Activated T-cell treated with anti-CD3 and anti-CD28 coated beads for 48 hours (primary cell): ENCODE measurements at regions not wholly inside any gene's neighbourhood (a gene's known extent, or its start where the extent isn't known, plus 50 kb on each side); places are given as distances from the start of the nearest gene placed in this dataset.
"Not testable (repeated sequence)": the region's sequence is repeated elsewhere in the genome, so short reads cannot be mapped to it uniquely, and the experiment has no call there.

Experiments
- DNase-seq: peaks from one replicate; pipeline ENCODE4 v3.0.0-alpha.2; 2020; ENCODE audit warnings: low read depth

GRCh38 chr1:233722212-233722979 lies 108.5 kb downstream of the KCNK1 start:
- no peak for DNase-seq

DNA sequence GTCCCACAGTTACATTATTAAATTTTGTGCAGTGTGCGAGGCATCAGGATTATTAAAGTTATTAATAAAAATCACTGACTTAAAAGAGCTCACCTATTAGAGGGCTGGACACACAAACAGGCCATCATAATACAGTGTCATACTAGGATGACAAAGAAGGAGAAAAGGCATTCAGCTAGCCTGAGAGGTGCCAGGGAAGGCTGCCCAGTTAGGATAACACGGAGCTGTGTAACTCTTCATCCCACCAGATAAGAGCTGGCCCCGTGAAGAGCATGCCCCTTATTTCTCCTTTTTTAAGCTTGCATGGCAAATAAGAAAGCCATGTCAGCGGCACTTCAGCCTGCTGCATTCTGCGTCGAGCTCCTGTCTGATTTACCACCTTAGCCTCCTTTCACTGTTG lies 109.5 kb downstream of the KCNK1 start:
- no peak for DNase-seq

DNA sequence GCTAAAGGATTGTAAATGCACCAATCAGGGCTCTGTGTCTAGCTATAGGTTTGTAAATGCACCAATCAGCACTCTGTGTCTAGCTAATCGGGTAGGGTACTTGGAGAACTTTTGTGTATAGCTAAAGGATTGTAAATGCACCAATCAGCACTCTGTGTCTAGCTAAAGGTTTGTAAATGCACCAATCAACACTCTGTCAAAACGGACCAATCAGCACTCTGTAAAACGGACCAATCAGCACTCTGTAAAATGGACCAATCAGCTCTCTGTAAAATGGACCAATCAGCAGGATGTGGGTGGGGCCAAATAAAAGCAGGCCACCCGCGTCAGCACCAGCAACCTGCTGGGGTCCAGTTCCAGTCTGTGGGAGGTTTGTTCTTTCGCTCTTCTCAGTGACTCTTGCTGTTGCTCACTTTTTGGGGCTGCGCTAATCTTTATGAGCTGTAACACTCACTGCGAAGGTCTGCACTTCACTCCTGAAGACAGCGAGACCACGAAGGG lies 110.3 kb downstream of the KCNK1 start:
- not testable (repeated sequence) for DNase-seq

DNA sequence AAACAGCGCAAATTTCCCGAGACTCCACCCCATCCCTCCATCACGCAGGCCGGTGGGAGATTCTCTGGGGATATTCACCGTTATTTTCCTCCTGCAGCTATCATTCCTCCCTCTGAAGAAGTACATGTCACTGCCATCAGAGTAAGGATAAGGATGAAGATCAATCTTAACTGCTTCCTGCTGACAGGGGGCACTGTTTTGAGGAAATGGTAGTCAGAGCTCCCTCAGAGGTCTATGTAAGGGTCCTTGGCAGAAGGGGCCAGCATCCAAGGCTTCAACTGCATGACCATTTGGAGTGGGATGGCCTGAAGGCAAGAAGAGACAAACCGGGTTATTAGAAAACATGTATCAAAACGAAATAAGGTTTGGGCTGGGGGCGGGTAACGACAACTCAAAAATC lies 111.5 kb downstream of the KCNK1 start:
- no peak for DNase-seq

DNA sequence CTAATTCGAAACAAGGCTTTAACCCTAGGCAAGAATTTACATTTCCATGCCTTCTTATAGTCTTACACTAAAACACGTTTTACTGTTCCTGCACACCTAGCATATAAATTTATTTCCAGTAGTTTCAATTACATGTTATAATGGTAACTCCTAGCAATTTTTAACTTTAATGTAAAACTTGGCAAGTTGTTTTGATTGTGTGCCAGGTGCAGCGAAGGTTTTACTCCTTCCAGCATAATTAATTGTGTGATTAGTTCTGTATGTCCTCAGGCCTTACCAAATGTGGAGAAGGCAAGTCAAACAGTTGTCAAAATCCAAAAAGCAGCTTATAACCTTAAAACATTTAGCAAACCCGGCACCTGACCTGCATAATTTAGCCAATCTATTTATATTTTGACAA lies 114.8 kb downstream of the KCNK1 start:
- no peak for DNase-seq

- no peak for DNase-seq
Measured at GRCh38 chr1:233730380-233730779, 116.5 kb downstream of the KCNK1 start.

GRCh38 chr1:233730809-233731208 lies 116.9 kb downstream of the KCNK1 start:
- DNase-seq = no peak

- DNase-seq = no peak
Measured at GRCh38 chr1:233732206-233732605, 118.3 kb downstream of the KCNK1 start.

GRCh38 chr1:233734456-233734855 lies 120.5 kb downstream of the KCNK1 start:
- DNase-seq = no peak

- no peak for DNase-seq
Measured at GRCh38 chr1:233735331-233735730, 121.4 kb downstream of the KCNK1 start.

GRCh38 chr1:233735847-233736246 lies 121.9 kb downstream of the KCNK1 start:
- DNase-seq = no peak

- no peak for DNase-seq
Measured at GRCh38 chr1:233737341-233737740, 123.4 kb downstream of the KCNK1 start.

DNA sequence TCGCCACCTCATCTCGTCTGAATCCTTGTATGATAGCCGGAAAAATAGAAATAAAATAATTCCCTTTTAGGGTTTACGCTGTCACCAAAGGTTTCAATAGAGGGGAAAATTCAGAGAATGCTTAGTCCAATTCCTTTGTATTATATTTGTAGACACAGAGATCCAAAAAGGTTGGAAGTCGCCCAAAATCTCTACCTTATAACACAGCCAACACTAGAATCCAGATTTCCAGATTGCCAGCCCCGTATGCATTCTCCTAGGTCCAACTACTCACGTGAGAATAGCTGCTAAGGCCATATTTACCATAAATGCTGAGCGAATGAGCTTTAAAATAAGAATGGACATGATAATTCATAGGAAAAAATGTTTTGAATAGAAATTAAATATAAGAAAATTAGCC lies 124.5 kb downstream of the KCNK1 start:
- no peak for DNase-seq

GRCh38 chr1:233738850-233739249 lies 124.9 kb downstream of the KCNK1 start:
- no peak for DNase-seq

GRCh38 chr1:233744779-233745513 lies 131.0 kb downstream of the KCNK1 start:
- no peak for DNase-seq

DNA sequence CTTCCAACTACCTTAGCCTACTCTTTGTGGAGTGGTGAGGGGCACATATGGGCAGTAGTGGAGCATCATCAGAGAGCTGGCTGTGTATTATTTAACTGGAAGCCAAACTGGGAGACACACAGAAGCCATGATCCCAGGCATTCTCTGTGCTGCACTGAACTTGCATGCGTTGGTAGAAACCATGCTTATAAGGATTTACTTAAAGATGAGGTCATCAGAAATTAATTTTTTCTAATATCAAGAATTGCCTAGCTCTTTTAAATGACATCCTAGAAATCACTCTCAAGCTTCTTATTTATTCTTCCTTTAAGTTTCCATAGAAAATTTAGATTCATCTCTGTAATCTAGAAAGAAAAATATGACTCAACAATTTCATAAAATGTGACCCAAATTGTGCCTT lies 136.2 kb downstream of the KCNK1 start:
- no peak for DNase-seq

DNA sequence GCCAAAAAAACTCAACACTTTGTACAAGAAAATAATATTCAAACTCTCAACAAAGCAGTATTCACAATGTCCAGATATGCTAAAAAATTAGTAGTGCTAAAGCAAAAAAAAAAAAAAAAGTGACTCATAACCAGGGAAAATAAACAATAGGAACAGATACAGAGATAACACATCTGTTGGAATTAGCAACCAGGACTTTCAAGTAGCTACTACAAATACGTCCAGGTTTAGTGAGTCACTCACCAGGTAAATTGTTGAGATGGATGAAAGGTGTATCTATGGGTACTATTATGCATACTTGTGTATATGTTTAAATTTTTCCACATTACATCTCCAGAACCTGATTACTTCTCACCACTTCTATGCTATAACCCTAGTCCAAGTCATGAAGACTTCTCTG lies 144.8 kb upstream of the SLC35F3 start:
- DNase-seq = no peak

- not testable (repeated sequence) for DNase-seq
Measured at GRCh38 chr1:233764304-233764703, 140.2 kb upstream of the SLC35F3 start.

GRCh38 chr1:233777566-233777965 lies 126.9 kb upstream of the SLC35F3 start:
- no peak for DNase-seq

DNA sequence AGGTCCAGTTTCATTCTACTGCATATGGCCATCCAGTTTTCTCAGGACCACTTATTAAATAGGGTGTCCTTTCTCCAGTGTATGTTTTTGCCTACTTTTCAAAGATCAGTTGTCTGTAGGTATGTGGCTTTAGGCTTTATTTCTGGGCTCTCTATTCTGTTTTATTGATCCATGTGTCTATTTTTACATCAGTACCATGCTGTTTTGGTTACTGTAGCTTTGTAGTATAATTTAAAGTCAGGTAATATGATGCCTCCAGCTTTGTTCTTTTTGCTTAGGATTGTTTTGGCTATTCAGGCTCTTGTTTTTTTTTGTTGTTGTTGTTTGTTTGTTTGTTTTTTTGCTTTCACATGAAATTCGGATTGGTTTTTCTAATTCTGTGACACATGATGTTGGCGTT lies 124.4 kb upstream of the SLC35F3 start:
- no peak for DNase-seq

GRCh38 chr1:233782937-233783586 lies 121.4 kb upstream of the SLC35F3 start:
- no peak for DNase-seq

GRCh38 chr1:233787599-233787998 lies 116.9 kb upstream of the SLC35F3 start:
- DNase-seq = no peak

GRCh38 chr1:233788687-233789086 lies 115.8 kb upstream of the SLC35F3 start:
- no peak for DNase-seq
